Liver (tissue), 3 donors: ENCODE measurements at regions not wholly inside any gene's neighbourhood (a gene's known extent, or its start where the extent isn't known, plus 50 kb on each side); places are given as distances from the start of the nearest gene placed in this dataset.

Source experiments
- ATF3 ChIP-seq: IDR thresholded peaks from 2 replicates; pipeline ENCODE4 v1.6.1; 2016; ENCODE audit warnings: antibody characterized with exemption
- HNF4G ChIP-seq: IDR thresholded peaks from 2 replicates; pipeline ENCODE4 v1.6.1; 2016; ENCODE audit warnings: antibody characterized with exemption
- NR2F2 ChIP-seq: IDR thresholded peaks from 2 replicates; pipeline ENCODE4 v1.6.1; 2016; ENCODE audit warnings: antibody characterized with exemption
- RXRA ChIP-seq, 2 donors: IDR thresholded peaks; 2 replicates each; pipeline ENCODE4 v1.6.1; 2017 to 2018; ENCODE audit warnings: antibody characterized with exemption in 2 of 2, mild to moderate bottlenecking in 1 of 2
- TF ChIP-seq, protein P1 (sequence below): fragments of 150-350 bp; IDR thresholded peaks from 2 replicates; pipeline ENCODE4 v1.5.1; 2017; ENCODE audit warnings: improper control_type of control experiment, low read depth, low read length; ENCODE audit not compliant: missing input control
- TF ChIP-seq, protein P2 (sequence below): IDR thresholded peaks from 2 replicates; pipeline ENCODE4 v1.6.1; 2016; ENCODE audit warnings: antibody characterized with exemption, mild to moderate bottlenecking
- donor health status: healthy.
- donor health status: healthy.

- TF ChIP-seq NR2F2, result no peak
- TF ChIP-seq, protein P1, sequence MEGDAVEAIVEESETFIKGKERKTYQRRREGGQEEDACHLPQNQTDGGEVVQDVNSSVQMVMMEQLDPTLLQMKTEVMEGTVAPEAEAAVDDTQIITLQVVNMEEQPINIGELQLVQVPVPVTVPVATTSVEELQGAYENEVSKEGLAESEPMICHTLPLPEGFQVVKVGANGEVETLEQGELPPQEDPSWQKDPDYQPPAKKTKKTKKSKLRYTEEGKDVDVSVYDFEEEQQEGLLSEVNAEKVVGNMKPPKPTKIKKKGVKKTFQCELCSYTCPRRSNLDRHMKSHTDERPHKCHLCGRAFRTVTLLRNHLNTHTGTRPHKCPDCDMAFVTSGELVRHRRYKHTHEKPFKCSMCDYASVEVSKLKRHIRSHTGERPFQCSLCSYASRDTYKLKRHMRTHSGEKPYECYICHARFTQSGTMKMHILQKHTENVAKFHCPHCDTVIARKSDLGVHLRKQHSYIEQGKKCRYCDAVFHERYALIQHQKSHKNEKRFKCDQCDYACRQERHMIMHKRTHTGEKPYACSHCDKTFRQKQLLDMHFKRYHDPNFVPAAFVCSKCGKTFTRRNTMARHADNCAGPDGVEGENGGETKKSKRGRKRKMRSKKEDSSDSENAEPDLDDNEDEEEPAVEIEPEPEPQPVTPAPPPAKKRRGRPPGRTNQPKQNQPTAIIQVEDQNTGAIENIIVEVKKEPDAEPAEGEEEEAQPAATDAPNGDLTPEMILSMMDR, result no peak
- TF ChIP-seq, protein P2, sequence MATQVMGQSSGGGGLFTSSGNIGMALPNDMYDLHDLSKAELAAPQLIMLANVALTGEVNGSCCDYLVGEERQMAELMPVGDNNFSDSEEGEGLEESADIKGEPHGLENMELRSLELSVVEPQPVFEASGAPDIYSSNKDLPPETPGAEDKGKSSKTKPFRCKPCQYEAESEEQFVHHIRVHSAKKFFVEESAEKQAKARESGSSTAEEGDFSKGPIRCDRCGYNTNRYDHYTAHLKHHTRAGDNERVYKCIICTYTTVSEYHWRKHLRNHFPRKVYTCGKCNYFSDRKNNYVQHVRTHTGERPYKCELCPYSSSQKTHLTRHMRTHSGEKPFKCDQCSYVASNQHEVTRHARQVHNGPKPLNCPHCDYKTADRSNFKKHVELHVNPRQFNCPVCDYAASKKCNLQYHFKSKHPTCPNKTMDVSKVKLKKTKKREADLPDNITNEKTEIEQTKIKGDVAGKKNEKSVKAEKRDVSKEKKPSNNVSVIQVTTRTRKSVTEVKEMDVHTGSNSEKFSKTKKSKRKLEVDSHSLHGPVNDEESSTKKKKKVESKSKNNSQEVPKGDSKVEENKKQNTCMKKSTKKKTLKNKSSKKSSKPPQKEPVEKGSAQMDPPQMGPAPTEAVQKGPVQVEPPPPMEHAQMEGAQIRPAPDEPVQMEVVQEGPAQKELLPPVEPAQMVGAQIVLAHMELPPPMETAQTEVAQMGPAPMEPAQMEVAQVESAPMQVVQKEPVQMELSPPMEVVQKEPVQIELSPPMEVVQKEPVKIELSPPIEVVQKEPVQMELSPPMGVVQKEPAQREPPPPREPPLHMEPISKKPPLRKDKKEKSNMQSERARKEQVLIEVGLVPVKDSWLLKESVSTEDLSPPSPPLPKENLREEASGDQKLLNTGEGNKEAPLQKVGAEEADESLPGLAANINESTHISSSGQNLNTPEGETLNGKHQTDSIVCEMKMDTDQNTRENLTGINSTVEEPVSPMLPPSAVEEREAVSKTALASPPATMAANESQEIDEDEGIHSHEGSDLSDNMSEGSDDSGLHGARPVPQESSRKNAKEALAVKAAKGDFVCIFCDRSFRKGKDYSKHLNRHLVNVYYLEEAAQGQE, result no peak
- no peak for TF ChIP-seq ATF3
- TF ChIP-seq HNF4G, result no peak
- no peak for TF ChIP-seq RXRA (IDR thresholded peaks at IDR 0.05)
Measured at GRCh38 chr4:107317611-107318010, 281.5 kb upstream of the DKK2 start.
